Vagina (tissue), 2 donors: ENCODE measurements at regions not wholly inside any gene's neighbourhood (a gene's known extent, or its start where the extent isn't known, plus 50 kb on each side); places are given as distances from the start of the nearest gene placed in this dataset.

Experiments used
- POLR2A ChIP-seq, 2 donors: fragments of 450-650 bp; IDR thresholded peaks; one replicate each; pipeline ENCODE4 v1.6.1; 2017; ENCODE audit warnings: antibody characterized with exemption in 2 of 2, mild to moderate bottlenecking in 2 of 2, moderate library complexity in 2 of 2
- POLR2AphosphoS5 ChIP-seq, 2 donors: sonication (generic); formaldehyde crosslinking; IDR thresholded peaks; one replicate each; pipeline ENCODE4 v1.9.0; 2017; ENCODE audit warnings: antibody characterized with exemption in 2 of 2, mild to moderate bottlenecking in 2 of 2, low read depth in 1 of 2; ENCODE audit not compliant: insufficient read depth in 1 of 2
- TF ChIP-seq, protein P1 (sequence below), 3 experiments: fragments of 450-650 bp in 2 of 3; fragments of 200-600 bp in 1 of 3; sonication (generic) in 1 of 3; IDR thresholded peaks; one replicate each; pipeline ENCODE4 v1.5.1; 2017 to 2019; ENCODE audit warnings: antibody characterized with exemption in 3 of 3, mild to moderate bottlenecking in 2 of 3, moderate library complexity in 2 of 3

- TF ChIP-seq POLR2A (IDR thresholded peaks at IDR 0.05), result no peak
- TF ChIP-seq, protein P1, sequence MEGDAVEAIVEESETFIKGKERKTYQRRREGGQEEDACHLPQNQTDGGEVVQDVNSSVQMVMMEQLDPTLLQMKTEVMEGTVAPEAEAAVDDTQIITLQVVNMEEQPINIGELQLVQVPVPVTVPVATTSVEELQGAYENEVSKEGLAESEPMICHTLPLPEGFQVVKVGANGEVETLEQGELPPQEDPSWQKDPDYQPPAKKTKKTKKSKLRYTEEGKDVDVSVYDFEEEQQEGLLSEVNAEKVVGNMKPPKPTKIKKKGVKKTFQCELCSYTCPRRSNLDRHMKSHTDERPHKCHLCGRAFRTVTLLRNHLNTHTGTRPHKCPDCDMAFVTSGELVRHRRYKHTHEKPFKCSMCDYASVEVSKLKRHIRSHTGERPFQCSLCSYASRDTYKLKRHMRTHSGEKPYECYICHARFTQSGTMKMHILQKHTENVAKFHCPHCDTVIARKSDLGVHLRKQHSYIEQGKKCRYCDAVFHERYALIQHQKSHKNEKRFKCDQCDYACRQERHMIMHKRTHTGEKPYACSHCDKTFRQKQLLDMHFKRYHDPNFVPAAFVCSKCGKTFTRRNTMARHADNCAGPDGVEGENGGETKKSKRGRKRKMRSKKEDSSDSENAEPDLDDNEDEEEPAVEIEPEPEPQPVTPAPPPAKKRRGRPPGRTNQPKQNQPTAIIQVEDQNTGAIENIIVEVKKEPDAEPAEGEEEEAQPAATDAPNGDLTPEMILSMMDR (IDR thresholded peaks at IDR 0.05), result no peak
- TF ChIP-seq POLR2AphosphoS5 (IDR thresholded peaks at IDR 0.05; ENCODE audit: insufficient read depth in 1 of 2, low read depth in 1 of 2), result no peak
These were observed 742.5 kb downstream of the ETS1 start for GRCh38 chr11:127844876-127845275.
